DMS79 treated with DMSO at 0.1 percent for 48 hours (cell line): ENCODE measurements at regions not wholly inside any gene's neighbourhood (a gene's known extent, or its start where the extent isn't known, plus 50 kb on each side); places are given as distances from the start of the nearest gene placed in this dataset.
A peak's percentile ranks its signal among the peaks of the same experiment; 100 is the strongest.

Source experiments
- DNase-seq: peaks from one replicate; lab custom pipeline; 2025; lab: John Stamatoyannopoulos, UW

- DNase-seq, result no peak
Measured at GRCh38 chr1:244945109-244945671, 80.8 kb upstream of the HNRNPU start.

DNA sequence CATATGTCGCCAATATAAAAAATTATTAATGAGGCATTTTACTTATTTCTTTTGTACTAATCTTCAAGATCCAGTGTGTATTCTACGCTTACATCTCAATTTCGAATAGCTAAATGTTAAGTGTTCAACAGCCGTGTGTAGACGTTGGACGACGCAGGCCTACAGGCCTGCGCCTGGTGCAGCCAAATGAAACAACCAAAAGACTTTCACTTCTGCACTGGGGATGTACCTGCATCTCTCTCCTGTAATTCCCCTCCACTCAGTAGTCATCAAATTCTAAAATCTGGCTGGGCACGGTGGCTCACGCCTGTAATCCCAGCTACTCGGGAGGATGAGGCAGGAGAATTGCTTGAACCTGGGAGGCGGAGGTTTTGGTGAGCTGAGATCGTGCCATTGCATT, 76.8 kb upstream of the HNRNPU start:
- no peak for DNase-seq

DNA sequence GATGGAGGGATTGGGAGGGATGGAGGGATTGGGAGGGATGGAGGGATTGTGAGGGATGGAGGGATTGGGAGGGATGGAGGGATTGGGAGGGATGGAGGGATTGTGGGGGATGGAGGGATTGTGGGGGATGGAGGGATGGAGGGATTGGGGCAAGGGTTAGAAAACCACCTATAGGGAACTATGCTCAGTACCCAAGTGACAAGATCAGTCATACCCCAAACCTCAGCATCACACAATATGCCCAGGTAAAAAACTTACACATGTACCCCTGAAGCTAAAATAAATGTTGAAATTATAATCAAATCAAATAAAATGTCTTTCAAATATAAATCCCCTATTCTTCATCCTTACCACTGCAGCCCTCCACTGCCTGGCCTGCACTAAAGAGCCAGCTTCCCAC, 72.8 kb upstream of the HNRNPU start:
- no peak for DNase-seq

DNA sequence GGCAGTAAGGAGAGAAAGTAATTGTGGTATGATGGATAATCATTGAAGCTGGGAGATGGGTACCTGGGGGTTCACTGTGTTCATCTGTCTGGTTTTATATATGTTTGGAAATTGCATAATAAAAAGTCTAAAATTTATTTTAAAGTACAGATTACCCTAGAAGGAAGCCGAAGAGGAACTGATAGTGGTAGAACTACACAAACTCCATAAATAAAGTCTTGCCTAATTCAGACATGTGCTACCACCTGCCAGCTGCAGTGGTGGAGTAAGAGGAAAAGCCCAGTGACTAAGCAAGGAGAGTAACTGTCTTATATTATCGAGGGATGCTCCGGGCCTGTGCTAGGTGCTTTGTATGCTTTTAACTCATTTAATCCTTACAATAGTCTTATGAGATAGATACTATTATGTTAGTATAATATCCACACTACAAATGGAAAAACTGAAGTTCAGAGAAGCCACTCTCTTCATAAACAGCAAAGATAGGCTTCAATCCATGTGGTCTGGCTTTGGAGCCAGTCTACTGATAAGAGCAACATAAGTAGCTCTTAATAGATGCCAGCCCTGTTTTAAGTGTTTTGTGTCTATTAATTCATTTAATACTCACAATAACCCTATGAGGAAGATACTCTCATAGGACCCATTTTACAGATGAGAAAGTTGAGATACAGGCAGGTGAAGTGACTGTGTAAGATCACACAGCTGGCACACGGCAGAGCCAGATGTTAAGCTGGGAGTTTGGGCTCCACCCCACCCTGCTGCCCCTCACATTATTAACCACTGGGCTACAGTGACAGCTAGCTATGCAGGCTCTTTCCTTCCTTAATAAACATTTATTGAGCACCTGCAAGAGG, 56.8 kb upstream of the HNRNPU start:
- no peak for DNase-seq

DNA sequence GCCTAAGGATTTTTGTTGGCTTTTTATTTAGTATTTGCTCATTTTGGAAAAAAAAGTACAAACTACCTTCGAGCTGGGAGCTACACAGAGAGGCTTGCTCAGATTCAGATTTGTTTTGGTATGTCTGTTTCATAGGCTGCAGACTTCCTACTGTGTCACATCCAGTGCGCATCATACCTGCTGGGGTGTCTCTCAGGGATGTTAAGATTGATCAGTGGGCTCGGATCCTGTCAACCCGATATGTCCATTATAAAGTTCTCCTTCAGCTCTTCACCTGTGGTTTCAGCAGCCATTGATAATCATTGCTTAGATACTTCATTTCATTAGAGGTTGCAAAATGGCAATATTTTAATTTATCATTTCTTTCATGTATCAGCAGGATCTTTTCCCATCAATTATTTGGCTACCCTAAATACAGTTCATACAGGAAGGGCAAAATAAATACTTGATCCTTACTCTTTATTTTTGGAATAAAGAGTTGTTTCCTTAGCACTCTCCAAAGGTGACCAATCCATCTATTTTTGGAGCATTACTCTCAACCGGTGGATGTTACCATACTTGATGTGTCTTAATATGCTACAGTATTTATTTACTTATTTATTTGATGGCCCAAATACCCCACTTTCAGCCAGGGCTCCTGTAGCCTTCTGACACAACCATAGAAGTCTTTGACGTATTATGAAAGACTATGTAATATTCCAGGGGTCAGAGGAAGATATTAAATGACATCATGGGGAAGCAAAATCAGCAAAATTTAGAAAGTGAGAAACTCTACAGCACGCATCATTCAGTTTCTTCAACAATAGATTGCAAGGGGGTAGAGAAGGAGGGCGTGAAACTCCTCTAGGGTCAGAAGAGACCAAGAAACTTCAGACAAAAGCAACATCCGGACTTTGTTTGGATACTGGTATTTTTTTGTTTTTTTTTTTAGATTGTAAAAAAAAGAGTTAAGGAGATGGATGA, 55.3 kb upstream of the HNRNPU start:
- DNase-seq, result no peak

- DNase-seq, result peak; percentile 21
Measured at GRCh38 chr1:244918421-244919319, 54.3 kb upstream of the HNRNPU start.

- no peak for DNase-seq
Measured at GRCh38 chr1:244917073-244917670, 52.8 kb upstream of the HNRNPU start.

DNA sequence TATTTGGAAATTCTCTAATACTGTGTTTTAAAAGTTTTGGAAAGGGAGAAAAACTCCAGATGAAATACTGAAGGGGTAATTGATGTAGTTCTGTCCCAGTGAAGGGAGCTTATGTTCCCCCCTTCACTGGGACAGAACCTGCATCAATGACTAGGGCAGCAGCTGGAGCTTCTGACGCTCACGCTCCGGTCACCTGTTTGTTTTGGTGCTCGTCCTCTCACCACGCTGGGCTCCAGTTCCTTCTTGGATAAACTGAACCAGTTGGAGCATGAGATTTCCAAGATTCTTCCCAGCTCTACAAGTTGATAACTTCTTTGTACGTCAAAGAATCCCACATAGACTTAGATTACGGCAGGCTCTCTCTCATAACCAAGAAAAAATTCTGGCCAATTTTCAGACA, 51.4 kb upstream of the HNRNPU start:
- no peak for DNase-seq

GRCh38 chr1:244914761-244915160, 50.4 kb upstream of the HNRNPU start:
- no peak for DNase-seq
